GM12878 (cell line): ENCODE measurements at regions not wholly inside any gene's neighbourhood (a gene's known extent, or its start where the extent isn't known, plus 50 kb on each side); places are given as distances from the start of the nearest gene placed in this dataset.

ENCODE experiments used
- ATAC-seq: fragments of 200-7000 bp; cut with Tn5 transposase; 3 replicates; pipeline ENCODE4 v1.9.1; 2020; ENCODE audit warnings: mild to moderate bottlenecking, moderate library complexity
- BruUV-seq: library from RNA; stranded (reverse); fragments of 400-500 nt; replicated peaks from 2 replicates; lab custom pipeline; 2021; lab: Mats Ljungman, UMichigan
- CTCF ChIA-PET: fragments of 300-600 bp; sonication (Branson Sonifier 250); formaldehyde crosslinking; extraction: SDS; loops from one replicate; lab custom pipeline; 2021; ENCODE audit warnings: inconsistent platforms; lab: Yijun Ruan, JAX
- POLR2A ChIA-PET: fragments of 350-600 bp; formaldehyde crosslinking; extraction: SDS; loops from one replicate; lab custom pipeline; 2021; ENCODE audit warnings: inconsistent platforms; lab: Charles Lee
- RAD21 ChIA-PET: fragments of 300-600 bp; sonication (Branson Sonifier 250); formaldehyde crosslinking; loops from one replicate; lab custom pipeline; 2023; ENCODE audit warnings: antibody characterized with exemption; ENCODE audit not compliant: unreplicated experiment; lab: Charles Lee
- SMC1A ChIA-PET: fragments of 300-600 bp; sonication (Branson Sonifier 250); formaldehyde crosslinking; loops from one replicate; lab custom pipeline; 2023; ENCODE audit not compliant: unreplicated experiment, uncharacterized antibody; lab: Charles Lee
- DNase-seq: peaks from one replicate; pipeline ENCODE4 v3.0.0-alpha.2; 2011; ENCODE audit warnings: low read depth, low spot score
- FAIRE-seq: peaks from 3 replicates; lab custom pipeline; 2011; peaks lifted over from hg19 to GRCh38; lab: Jason Lieb, UNC
- H2AFZ ChIP-seq: 2 replicates; pipeline ENCODE4 v1.6.0; 2011; ENCODE audit warnings: low read depth, low read length, control low read depth; ENCODE audit not compliant: control insufficient read depth
- H3K27ac ChIP-seq: 2 replicates; pipeline ENCODE4 v1.5.1; 2011; ENCODE audit warnings: control low read depth; ENCODE audit not compliant: control insufficient read depth, insufficient read depth
- H3K27me3 ChIP-seq, 2 experiments: replicated peaks in 1 of 2; 2 replicates each; pipeline versions ENCODE4 v1.6.0 to v1.6.1; 2011; ENCODE audit warnings: low read length in 1 of 2; ENCODE audit not compliant: control insufficient read depth in 2 of 2, insufficient read depth in 2 of 2
- H3K36me3 ChIP-seq, 2 experiments: 2 replicates each; pipeline ENCODE4 v1.5.1; 2011; ENCODE audit warnings: low read length in 1 of 2; ENCODE audit not compliant: control insufficient read depth in 2 of 2, insufficient read depth in 2 of 2
- H3K4me1 ChIP-seq: 2 replicates; pipeline ENCODE4 v1.6.1; 2011; ENCODE audit warnings: mild to moderate bottlenecking, low read length, moderate library complexity, mixed read lengths; ENCODE audit not compliant: control insufficient read depth, insufficient read depth
- H3K4me2 ChIP-seq: 2 replicates; pipeline ENCODE4 v1.6.0; 2011; ENCODE audit warnings: control low read depth; ENCODE audit not compliant: control insufficient read depth, insufficient read depth
- H3K4me3 ChIP-seq: fragments of 200-600 bp; sonication (generic); 2 replicates; pipeline ENCODE4 v1.5.1; 2016
- H3K79me2 ChIP-seq: 2 replicates; pipeline ENCODE4 v1.6.0; 2011; ENCODE audit warnings: low read length; ENCODE audit not compliant: control insufficient read depth, insufficient read depth
- H3K9ac ChIP-seq: 2 replicates; pipeline ENCODE4 v1.8.0; 2011; ENCODE audit warnings: low read length, control low read depth, mixed read lengths; ENCODE audit not compliant: control insufficient read depth, insufficient read depth
- H3K9me3 ChIP-seq: replicated peaks from 3 replicates; pipeline ENCODE4 v1.5.1; 2011; ENCODE audit warnings: mild to moderate bottlenecking, low read length; ENCODE audit not compliant: control insufficient read depth, insufficient read depth
- H4K20me1 ChIP-seq: 2 replicates; pipeline ENCODE4 v1.6.0; 2011; ENCODE audit not compliant: control insufficient read depth, insufficient read depth
- BRCA1 ChIP-seq: IDR thresholded peaks from 2 replicates; pipeline ENCODE4 v1.6.1; 2011; ENCODE audit warnings: low read depth, low read length, improper control_type of control experiment
- SIX5 ChIP-seq: IDR thresholded peaks from 2 replicates; pipeline ENCODE4 v1.6.1; 2011; ENCODE audit warnings: mild to moderate bottlenecking, low read depth, low read length, moderate library complexity; ENCODE audit not compliant: severe bottlenecking
- WGBS: methylation state at CpG from one replicate; pipeline ENCODE4 v1.1.6; 2016; ENCODE audit warnings: low lambda C conversion rate; ENCODE audit not compliant: insufficient replicate concordance, insufficient coverage; ENCODE audit errors: missing lambda C conversion rate; 5-methylcytosine and 5-hydroxymethylcytosine counted together
- in situ Hi-C: fragments of 300-500 bp; cut with MboI; formaldehyde crosslinking; loops from 9 replicates; pipeline ENCODE4 v1.14.3; 2018; ENCODE audit warnings: mixed read lengths
- intact Hi-C: fragments of 100-400 bp; cut with micrococcal nuclease; formaldehyde crosslinking; loops from one replicate; pipeline ENCODE4 v1.14.2; 2022; ENCODE audit not compliant: unreplicated experiment
- TF ChIP-seq, protein P1 (sequence below): IDR thresholded peaks from 2 replicates; pipeline ENCODE4 v1.6.1; 2012; ENCODE audit warnings: low read depth, low read length, improper control_type of control experiment
- TF ChIP-seq, protein P2 (sequence below): fragments of 450-650 bp; IDR thresholded peaks from 2 replicates; pipeline ENCODE4 v1.6.1; 2014; ENCODE audit warnings: mild to moderate bottlenecking
- TF ChIP-seq, protein P3 (sequence below): fragments of 450-650 bp; formaldehyde crosslinking; IDR thresholded peaks from 2 replicates; pipeline ENCODE4 v1.4.0; 2020; ENCODE audit warnings: mild to moderate bottlenecking, moderate library complexity

DNA sequence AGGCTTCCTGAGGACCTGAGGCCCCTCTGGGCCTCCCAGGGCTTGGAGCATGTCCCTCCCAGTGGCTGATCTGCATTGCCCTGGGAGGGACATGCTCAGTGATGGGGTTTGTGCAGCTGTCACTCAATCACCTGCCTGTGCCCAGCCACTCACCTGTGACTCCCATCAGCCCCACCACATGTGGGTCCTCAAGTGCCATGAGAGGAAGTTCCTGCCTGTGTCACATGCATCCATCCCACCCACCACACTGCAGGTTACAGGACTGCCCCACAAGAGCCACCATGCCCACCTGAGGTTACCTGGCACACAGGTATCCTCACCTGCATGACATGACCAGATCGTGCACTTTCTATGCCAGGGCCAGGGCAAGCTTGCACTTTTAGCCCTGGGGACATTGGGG, 80.0 kb downstream of the SCGB2B2 start:
- no peak for ATAC-seq
- SMC1A ChIA-PET: no interaction called here
- BruUV-seq: no TSS peak
- Histone ChIP-seq H3K9me3 (no peaks in the 10 kb centered on the region; the same call in 2 of the 3 replicates), H3K79me2 (no peaks in the 10 kb centered on the region), H4K20me1 (no peaks in the 10 kb centered on the region), H3K27me3 (no peaks in the 10 kb centered on the region), H2AFZ (no peak overlapping the region), H3K9ac (no peak overlapping the region), H3K4me1 (no peaks in the 10 kb centered on the region), H3K4me3 (no peak overlapping the region), H3K27ac (no peak overlapping the region), H3K4me2 (no peak overlapping the region), H3K36me3 (no peaks in the 10 kb centered on the region)
- 0% methylated on average over 1 of the region's 1 CpG for WGBS
- CTCF ChIA-PET: no interaction called here
- in situ Hi-C loops (no loop called here), intact Hi-C loops (no loop called here)
- RAD21 ChIA-PET: no interaction called here
- no peak for FAIRE-seq
- DNase-seq: no peak
- POLR2A ChIA-PET: no interaction called here
- TF ChIP-seq BRCA1: no peak

DNA sequence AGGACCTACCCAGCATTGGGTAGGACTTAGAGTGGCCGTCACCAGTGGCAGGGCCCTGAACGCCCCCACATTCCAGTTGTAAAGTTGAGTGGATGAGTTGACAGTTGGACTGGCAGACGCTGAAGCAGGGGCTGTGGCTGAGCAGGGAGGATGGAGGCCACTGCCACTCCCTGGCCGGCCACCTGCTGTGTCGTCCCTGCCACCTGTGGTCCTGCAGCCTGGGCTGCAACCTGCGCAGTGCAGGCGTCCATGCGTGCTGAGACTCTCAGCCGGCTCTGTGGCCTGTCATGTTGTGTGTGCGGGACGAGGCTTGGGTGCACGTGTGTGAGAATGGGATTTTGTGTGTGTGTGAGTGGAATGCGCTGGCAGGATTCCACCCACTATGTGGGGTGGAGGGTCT, 80.8 kb downstream of the SCGB2B2 start:
- Histone ChIP-seq H3K36me3 (no peaks in the 10 kb centered on the region), H3K79me2 (no peaks in the 10 kb centered on the region), H3K4me3 (no peak overlapping the region), H3K27me3 (no peaks in the 10 kb centered on the region), H3K9me3 (no peaks in the 10 kb centered on the region; the same call in 2 of the 3 replicates), H3K4me1 (no peaks in the 10 kb centered on the region), H2AFZ (no peak overlapping the region), H3K27ac (no peak overlapping the region), H3K4me2 (no peak overlapping the region), H4K20me1 (no peaks in the 10 kb centered on the region), H3K9ac (no peak overlapping the region)
- ATAC-seq: no peak
- DNase-seq: no peak
- intact Hi-C loops (no loop called here), in situ Hi-C loops (no loop called here)
- no TSS peak for BruUV-seq
- SMC1A ChIA-PET: no interaction called here
- TF ChIP-seq, protein P1, sequence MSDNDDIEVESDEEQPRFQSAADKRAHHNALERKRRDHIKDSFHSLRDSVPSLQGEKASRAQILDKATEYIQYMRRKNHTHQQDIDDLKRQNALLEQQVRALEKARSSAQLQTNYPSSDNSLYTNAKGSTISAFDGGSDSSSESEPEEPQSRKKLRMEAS: no peak
- TF ChIP-seq, protein P2, sequence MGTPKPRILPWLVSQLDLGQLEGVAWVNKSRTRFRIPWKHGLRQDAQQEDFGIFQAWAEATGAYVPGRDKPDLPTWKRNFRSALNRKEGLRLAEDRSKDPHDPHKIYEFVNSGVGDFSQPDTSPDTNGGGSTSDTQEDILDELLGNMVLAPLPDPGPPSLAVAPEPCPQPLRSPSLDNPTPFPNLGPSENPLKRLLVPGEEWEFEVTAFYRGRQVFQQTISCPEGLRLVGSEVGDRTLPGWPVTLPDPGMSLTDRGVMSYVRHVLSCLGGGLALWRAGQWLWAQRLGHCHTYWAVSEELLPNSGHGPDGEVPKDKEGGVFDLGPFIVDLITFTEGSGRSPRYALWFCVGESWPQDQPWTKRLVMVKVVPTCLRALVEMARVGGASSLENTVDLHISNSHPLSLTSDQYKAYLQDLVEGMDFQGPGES: no peak
- TF ChIP-seq SIX5: no peak
- TF ChIP-seq, protein P3, sequence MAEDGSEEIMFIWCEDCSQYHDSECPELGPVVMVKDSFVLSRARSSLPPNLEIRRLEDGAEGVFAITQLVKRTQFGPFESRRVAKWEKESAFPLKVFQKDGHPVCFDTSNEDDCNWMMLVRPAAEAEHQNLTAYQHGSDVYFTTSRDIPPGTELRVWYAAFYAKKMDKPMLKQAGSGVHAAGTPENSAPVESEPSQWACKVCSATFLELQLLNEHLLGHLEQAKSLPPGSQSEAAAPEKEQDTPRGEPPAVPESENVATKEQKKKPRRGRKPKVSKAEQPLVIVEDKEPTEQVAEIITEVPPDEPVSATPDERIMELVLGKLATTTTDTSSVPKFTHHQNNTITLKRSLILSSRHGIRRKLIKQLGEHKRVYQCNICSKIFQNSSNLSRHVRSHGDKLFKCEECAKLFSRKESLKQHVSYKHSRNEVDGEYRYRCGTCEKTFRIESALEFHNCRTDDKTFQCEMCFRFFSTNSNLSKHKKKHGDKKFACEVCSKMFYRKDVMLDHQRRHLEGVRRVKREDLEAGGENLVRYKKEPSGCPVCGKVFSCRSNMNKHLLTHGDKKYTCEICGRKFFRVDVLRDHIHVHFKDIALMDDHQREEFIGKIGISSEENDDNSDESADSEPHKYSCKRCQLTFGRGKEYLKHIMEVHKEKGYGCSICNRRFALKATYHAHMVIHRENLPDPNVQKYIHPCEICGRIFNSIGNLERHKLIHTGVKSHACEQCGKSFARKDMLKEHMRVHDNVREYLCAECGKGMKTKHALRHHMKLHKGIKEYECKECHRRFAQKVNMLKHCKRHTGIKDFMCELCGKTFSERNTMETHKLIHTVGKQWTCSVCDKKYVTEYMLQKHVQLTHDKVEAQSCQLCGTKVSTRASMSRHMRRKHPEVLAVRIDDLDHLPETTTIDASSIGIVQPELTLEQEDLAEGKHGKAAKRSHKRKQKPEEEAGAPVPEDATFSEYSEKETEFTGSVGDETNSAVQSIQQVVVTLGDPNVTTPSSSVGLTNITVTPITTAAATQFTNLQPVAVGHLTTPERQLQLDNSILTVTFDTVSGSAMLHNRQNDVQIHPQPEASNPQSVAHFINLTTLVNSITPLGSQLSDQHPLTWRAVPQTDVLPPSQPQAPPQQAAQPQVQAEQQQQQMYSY (CRISPR knock-in tag): no peak
- POLR2A ChIA-PET: no interaction called here
- no peak for FAIRE-seq
- CTCF ChIA-PET: interaction anchor here (0.6 kb wide), 1 partner anchor 17 kb away, joined by 3 read pairs; no protein-coding TSS in a partner anchor
- WGBS: 53% methylated on average over 13 of the region's 13 CpGs
- RAD21 ChIA-PET: no interaction called here
